ENCODE measurements at regions not wholly inside any gene's neighbourhood (a gene's known extent, or its start where the extent isn't known, plus 50 kb on each side); places are given as distances from the start of the nearest gene placed in this dataset.

DNA sequence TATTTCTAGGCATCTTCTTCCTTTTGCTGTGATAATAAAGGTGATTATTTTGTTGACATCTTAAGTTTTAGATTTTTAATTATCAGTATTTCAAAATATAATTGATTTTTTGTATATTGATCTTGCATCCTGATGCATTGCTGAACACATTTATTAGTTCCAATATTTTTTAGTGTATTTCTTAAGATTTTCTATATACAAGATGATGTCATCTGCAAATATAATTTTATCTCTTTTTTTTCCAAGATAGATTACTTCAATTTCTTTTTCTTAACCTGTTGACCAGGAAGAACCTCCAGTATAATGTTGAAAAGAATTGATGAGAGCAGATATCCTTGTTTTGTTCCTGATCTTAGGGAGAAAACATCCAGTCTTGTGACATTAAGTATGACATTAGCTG is 54.8 kb upstream of the LRRN2 start:
- no peak overlapping the region for H2AFZ ChIP-seq (ENCODE audit: insufficient read depth, low read depth, low read length, poor library complexity, severe bottlenecking)
- H3K9ac ChIP-seq (ENCODE audit: low read length), result no peak overlapping the region
- no peaks in the 10 kb centered on the region for H3K4me1 ChIP-seq (ENCODE audit: control insufficient read depth in 2 of 2, insufficient read depth in 2 of 2, low read length in 2 of 2)
- Mint-ChIP-seq H3K9me3 (ENCODE audit: insufficient read depth) (peaks cover 13% of the 10 kb centered on the region), H3K4me1 (no peaks in the 10 kb centered on the region), H3K4me3 (no peak overlapping the region), H3K27ac (no peak overlapping the region), H3K27me3 (peaks cover 63% of the 10 kb centered on the region)
- ChIA-PET POLR2A (no interaction called here), CTCF (no interaction called here)
- H3K36me3 ChIP-seq (replicated peaks in 1 of 2; ENCODE audit: control extremely low read depth in 1 of 2, control insufficient read depth in 1 of 2, extremely low read depth in 1 of 2, insufficient read depth in 2 of 2, low read length in 1 of 2), result no peaks in the 10 kb centered on the region
- intact Hi-C loops (cut with micrococcal nuclease), result no loop called here
- H3K79me2 ChIP-seq (ENCODE audit: control insufficient read depth, insufficient read depth, low read length), result no peaks in the 10 kb centered on the region
- ATAC-seq (ENCODE audit: low read depth) (no peak), DNase-seq (no peak)
- H3K4me2 ChIP-seq (replicated peaks; ENCODE audit: low read depth, low read length, poor library complexity, severe bottlenecking), result no peak overlapping the region
- no peak for TF ChIP-seq EZH2 (IDR thresholded peaks at IDR 0.05; ENCODE audit: borderline replicate concordance, insufficient read depth, low read depth, low read length, poor library complexity, severe bottlenecking)
- TF ChIP-seq, protein P1, sequence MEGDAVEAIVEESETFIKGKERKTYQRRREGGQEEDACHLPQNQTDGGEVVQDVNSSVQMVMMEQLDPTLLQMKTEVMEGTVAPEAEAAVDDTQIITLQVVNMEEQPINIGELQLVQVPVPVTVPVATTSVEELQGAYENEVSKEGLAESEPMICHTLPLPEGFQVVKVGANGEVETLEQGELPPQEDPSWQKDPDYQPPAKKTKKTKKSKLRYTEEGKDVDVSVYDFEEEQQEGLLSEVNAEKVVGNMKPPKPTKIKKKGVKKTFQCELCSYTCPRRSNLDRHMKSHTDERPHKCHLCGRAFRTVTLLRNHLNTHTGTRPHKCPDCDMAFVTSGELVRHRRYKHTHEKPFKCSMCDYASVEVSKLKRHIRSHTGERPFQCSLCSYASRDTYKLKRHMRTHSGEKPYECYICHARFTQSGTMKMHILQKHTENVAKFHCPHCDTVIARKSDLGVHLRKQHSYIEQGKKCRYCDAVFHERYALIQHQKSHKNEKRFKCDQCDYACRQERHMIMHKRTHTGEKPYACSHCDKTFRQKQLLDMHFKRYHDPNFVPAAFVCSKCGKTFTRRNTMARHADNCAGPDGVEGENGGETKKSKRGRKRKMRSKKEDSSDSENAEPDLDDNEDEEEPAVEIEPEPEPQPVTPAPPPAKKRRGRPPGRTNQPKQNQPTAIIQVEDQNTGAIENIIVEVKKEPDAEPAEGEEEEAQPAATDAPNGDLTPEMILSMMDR (IDR thresholded peaks at IDR 0.05), result no peak
- H3K9me3 ChIP-seq (ENCODE audit: control extremely low read depth in 1 of 3, control insufficient read depth in 2 of 3, insufficient read depth in 1 of 3, low read length in 2 of 3), result peaks cover 0 to 20% (median 4%) of the 10 kb centered on the region in 3 donors
- H4K20me1 ChIP-seq (ENCODE audit: control insufficient read depth, insufficient read depth, low read length, poor library complexity, severe bottlenecking), result no peaks in the 10 kb centered on the region
- H3K27ac ChIP-seq (ENCODE audit: low read length in 2 of 2), result no peak overlapping the region
- no peak overlapping the region for H3K4me3 ChIP-seq (ENCODE audit: control extremely low read depth in 1 of 5, extremely low read depth in 1 of 5, insufficient read depth in 1 of 5, low read depth in 2 of 5, low read length in 4 of 5)
- peaks cover 0 to 10% (median 1%) of the 10 kb centered on the region in 4 experiments for H3K27me3 ChIP-seq (replicated peaks in 1 of 4; ENCODE audit: control extremely low read depth in 1 of 4, control insufficient read depth in 3 of 4, insufficient read depth in 4 of 4, low read length in 3 of 4)

DNA sequence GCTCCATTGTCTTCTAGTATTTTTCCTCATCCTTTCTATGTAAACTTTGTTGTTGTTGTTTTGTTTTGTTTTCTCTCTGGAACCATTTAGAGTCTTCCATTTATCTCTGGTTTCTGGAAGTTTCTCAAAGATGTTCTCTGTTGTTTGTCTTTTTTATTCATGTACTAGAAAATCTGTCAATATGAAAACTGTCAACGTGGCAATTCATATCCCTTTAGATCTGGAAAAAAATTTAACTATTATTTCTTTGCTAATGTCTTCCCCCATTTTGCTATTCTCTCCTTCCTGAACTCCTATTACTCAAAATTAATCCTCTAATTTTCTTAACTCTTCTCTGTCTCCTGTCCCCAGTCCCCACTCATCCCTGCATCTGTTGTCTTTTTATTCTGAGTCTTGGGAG is 55.9 kb upstream of the LRRN2 start:
- Histone ChIP-seq H3K4me2 (replicated peaks; ENCODE audit: low read depth, low read length, poor library complexity, severe bottlenecking) (no peak overlapping the region), H2AFZ (ENCODE audit: insufficient read depth, low read depth, low read length, poor library complexity, severe bottlenecking) (no peak overlapping the region), H3K36me3 (replicated peaks in 1 of 2; ENCODE audit: control extremely low read depth in 1 of 2, control insufficient read depth in 1 of 2, extremely low read depth in 1 of 2, insufficient read depth in 2 of 2, low read length in 1 of 2) (no peaks in the 10 kb centered on the region), H3K4me1 (ENCODE audit: control insufficient read depth in 2 of 2, insufficient read depth in 2 of 2, low read length in 2 of 2) (no peaks in the 10 kb centered on the region), H3K9me3 (ENCODE audit: control extremely low read depth in 1 of 3, control insufficient read depth in 2 of 3, insufficient read depth in 1 of 3, low read length in 2 of 3) (peaks cover 0 to 20% (median 4%) of the 10 kb centered on the region in 3 donors), H3K9ac (ENCODE audit: low read length) (no peak overlapping the region), H3K79me2 (ENCODE audit: control insufficient read depth, insufficient read depth, low read length) (no peaks in the 10 kb centered on the region), H3K27ac (ENCODE audit: low read length in 2 of 2) (no peak overlapping the region), H4K20me1 (ENCODE audit: control insufficient read depth, insufficient read depth, low read length, poor library complexity, severe bottlenecking) (no peaks in the 10 kb centered on the region), H3K4me3 (ENCODE audit: control extremely low read depth in 1 of 5, extremely low read depth in 1 of 5, insufficient read depth in 1 of 5, low read depth in 2 of 5, low read length in 4 of 5) (no peak overlapping the region), H3K27me3 (replicated peaks in 1 of 4; ENCODE audit: control extremely low read depth in 1 of 4, control insufficient read depth in 3 of 4, insufficient read depth in 4 of 4, low read length in 3 of 4) (peaks cover 0 to 10% (median 1%) of the 10 kb centered on the region in 4 experiments)
- POLR2A ChIA-PET, result no interaction called here
- Mint-ChIP-seq H3K9me3 (ENCODE audit: insufficient read depth) (peaks cover 13% of the 10 kb centered on the region), H3K27ac (no peak overlapping the region), H3K4me3 (no peak overlapping the region), H3K27me3 (peaks cover 59% of the 10 kb centered on the region), H3K4me1 (no peaks in the 10 kb centered on the region)
- DNase-seq (no peak), ATAC-seq (ENCODE audit: low read depth) (no peak)
- no peak for TF ChIP-seq EZH2 (IDR thresholded peaks at IDR 0.05; ENCODE audit: borderline replicate concordance, insufficient read depth, low read depth, low read length, poor library complexity, severe bottlenecking)
- TF ChIP-seq, protein P1 (IDR thresholded peaks at IDR 0.05), result no peak
- CTCF ChIA-PET, result interaction anchor here (1.4 kb wide), 1 partner anchor 22 kb away, joined by 3 read pairs; no protein-coding TSS in a partner anchor
- WGBS (ENCODE audit: insufficient coverage), result no CpG with 5 or more reads among the region's 1 CpG
- intact Hi-C loops (cut with micrococcal nuclease), result no loop called here

Measured in B cell (primary cell).